ENCODE measurements at regions not wholly inside any gene's neighbourhood (a gene's known extent, or its start where the extent isn't known, plus 50 kb on each side); places are given as distances from the start of the nearest gene placed in this dataset.

GRCh38 chr13:81224209-81224833 lies 883.4 kb upstream of the SPRY2 start:
- intact Hi-C loops (cut with DNase I; ENCODE audit: low total_unique reads) = no loop called here
- H3K27me3 ChIP-seq = no peaks in the 10 kb centered on the region
- no peaks in the 10 kb centered on the region for H3K36me3 ChIP-seq
- no peaks in the 10 kb centered on the region for H3K9me3 ChIP-seq
- DNase-seq = no peak
- H3K4me1 ChIP-seq = no peaks in the 10 kb centered on the region
- no peak for TF ChIP-seq POLR2A (IDR thresholded peaks at IDR 0.05)
- TF ChIP-seq, protein P1, sequence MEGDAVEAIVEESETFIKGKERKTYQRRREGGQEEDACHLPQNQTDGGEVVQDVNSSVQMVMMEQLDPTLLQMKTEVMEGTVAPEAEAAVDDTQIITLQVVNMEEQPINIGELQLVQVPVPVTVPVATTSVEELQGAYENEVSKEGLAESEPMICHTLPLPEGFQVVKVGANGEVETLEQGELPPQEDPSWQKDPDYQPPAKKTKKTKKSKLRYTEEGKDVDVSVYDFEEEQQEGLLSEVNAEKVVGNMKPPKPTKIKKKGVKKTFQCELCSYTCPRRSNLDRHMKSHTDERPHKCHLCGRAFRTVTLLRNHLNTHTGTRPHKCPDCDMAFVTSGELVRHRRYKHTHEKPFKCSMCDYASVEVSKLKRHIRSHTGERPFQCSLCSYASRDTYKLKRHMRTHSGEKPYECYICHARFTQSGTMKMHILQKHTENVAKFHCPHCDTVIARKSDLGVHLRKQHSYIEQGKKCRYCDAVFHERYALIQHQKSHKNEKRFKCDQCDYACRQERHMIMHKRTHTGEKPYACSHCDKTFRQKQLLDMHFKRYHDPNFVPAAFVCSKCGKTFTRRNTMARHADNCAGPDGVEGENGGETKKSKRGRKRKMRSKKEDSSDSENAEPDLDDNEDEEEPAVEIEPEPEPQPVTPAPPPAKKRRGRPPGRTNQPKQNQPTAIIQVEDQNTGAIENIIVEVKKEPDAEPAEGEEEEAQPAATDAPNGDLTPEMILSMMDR (IDR thresholded peaks at IDR 0.05) = no peak
- H3K4me3 ChIP-seq = no peak overlapping the region
- H3K27ac ChIP-seq = no peak overlapping the region

GRCh38 chr13:81223778-81224177 lies 882.9 kb upstream of the SPRY2 start:
- H3K4me1 ChIP-seq = no peaks in the 10 kb centered on the region
- intact Hi-C loops (cut with DNase I; ENCODE audit: low total_unique reads) = no loop called here
- TF ChIP-seq, protein P1 (IDR thresholded peaks at IDR 0.05) = no peak
- TF ChIP-seq POLR2A (IDR thresholded peaks at IDR 0.05) = no peak
- DNase-seq = no peak
- H3K27ac ChIP-seq = no peak overlapping the region
- no peak overlapping the region for H3K4me3 ChIP-seq
- no peaks in the 10 kb centered on the region for H3K9me3 ChIP-seq
- H3K27me3 ChIP-seq = no peaks in the 10 kb centered on the region
- no peaks in the 10 kb centered on the region for H3K36me3 ChIP-seq

GRCh38 chr13:81211713-81212112 lies 870.8 kb upstream of the SPRY2 start:
- TF ChIP-seq POLR2A (IDR thresholded peaks at IDR 0.05) = no peak
- TF ChIP-seq, protein P1 (IDR thresholded peaks at IDR 0.05) = no peak
- DNase-seq = no peak
- Histone ChIP-seq H3K4me3 (no peak overlapping the region), H3K9me3 (no peaks in the 10 kb centered on the region), H3K27me3 (no peaks in the 10 kb centered on the region), H3K36me3 (no peaks in the 10 kb centered on the region), H3K4me1 (no peaks in the 10 kb centered on the region), H3K27ac (no peak overlapping the region)
- intact Hi-C loops (cut with DNase I; ENCODE audit: low total_unique reads) = no loop called here

DNA sequence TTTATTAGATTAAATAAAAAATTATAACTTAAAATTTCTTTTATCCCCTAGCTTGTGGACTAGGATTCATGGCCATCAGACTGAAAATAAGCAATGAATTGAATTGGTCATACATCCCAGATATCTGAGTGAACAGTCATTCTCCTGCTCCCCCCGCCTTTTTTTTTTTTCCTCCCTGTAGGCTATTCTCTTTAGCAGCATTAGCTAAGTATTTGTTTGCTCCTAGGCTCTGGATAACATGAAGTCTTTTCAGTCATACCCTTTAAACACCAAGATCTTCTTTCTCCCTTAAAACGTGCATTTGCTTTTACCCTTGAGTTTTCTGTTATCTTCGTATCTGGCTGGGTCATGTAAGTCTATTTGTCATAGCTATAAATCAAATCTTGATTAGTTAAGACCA lies 866.7 kb upstream of the SPRY2 start:
- no peaks in the 10 kb centered on the region for H3K36me3 ChIP-seq
- no peak overlapping the region for H3K4me3 ChIP-seq
- H3K4me1 ChIP-seq = no peaks in the 10 kb centered on the region
- H3K27me3 ChIP-seq = no peaks in the 10 kb centered on the region
- no peak for DNase-seq
- H3K27ac ChIP-seq = no peak overlapping the region
- no peaks in the 10 kb centered on the region for H3K9me3 ChIP-seq
- intact Hi-C loops (cut with DNase I; ENCODE audit: low total_unique reads) = no loop called here
- TF ChIP-seq, protein P1 (IDR thresholded peaks at IDR 0.05) = no peak
- TF ChIP-seq POLR2A (IDR thresholded peaks at IDR 0.05) = no peak

DNA sequence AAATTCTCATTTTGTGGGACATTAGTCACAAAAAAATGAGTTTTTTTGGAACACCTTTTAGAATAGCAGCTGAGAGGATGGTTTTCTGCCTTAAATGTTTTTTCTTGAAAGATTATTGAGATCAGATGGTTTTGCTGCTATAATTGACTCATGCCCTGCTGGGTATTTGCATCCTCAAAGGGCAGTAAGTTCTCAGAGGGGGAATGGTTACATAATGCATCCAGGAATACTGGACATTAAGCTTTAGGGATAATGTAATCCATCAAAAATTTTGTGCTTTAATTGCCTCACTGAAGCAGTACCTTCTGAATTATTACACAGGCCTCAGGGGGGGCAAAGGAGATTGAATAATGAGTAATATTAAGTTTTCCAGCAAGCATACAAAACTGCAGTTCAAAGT lies 866.3 kb upstream of the SPRY2 start:
- no peak overlapping the region for H3K4me3 ChIP-seq
- TF ChIP-seq, protein P1 (IDR thresholded peaks at IDR 0.05) = no peak
- TF ChIP-seq POLR2A (IDR thresholded peaks at IDR 0.05) = no peak

More for the DNA sequence above, 866.3 kb upstream of the SPRY2 start:
- H3K27me3 ChIP-seq = no peaks in the 10 kb centered on the region
- intact Hi-C loops (cut with DNase I; ENCODE audit: low total_unique reads) = no loop called here
- no peaks in the 10 kb centered on the region for H3K4me1 ChIP-seq
- H3K9me3 ChIP-seq = no peaks in the 10 kb centered on the region
- DNase-seq = no peak
- H3K27ac ChIP-seq = no peak overlapping the region
- H3K36me3 ChIP-seq = no peaks in the 10 kb centered on the region
